ENCODE measurements at regions not wholly inside any gene's neighbourhood (a gene's known extent, or its start where the extent isn't known, plus 50 kb on each side); places are given as distances from the start of the nearest gene placed in this dataset.

DNA sequence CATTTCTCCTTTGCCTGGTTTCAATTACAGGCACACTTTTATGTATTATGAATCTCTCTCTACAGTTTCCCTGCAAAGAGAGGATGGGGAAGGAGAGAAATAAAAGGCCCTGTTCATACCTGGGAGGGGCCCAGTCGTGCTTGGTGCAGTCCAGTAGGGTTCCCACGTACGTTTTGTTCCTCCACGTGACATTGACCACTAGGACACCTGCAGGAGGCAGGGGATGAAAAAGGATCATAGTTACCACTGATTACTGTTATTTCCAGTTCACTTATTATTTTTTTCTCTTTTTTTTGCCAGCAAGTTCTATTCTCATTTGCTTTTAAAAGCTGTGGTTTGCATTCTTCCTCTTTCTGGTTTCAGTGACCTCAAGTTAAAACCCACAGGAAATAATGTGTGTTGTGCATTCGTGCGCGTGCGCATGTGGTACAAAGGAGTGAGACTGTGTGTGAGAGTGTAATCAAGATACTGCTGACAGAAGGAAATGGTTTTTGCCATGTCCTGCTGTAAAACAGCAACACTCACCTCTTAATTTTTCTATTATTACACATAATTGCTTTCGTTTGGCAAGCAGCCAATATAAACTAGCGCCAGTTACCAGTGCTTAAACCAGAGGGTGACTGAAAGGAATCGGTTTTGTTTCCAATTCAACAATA, 96.8 kb downstream of the ZNF608 start:
- TF ChIP-seq, protein P1, sequence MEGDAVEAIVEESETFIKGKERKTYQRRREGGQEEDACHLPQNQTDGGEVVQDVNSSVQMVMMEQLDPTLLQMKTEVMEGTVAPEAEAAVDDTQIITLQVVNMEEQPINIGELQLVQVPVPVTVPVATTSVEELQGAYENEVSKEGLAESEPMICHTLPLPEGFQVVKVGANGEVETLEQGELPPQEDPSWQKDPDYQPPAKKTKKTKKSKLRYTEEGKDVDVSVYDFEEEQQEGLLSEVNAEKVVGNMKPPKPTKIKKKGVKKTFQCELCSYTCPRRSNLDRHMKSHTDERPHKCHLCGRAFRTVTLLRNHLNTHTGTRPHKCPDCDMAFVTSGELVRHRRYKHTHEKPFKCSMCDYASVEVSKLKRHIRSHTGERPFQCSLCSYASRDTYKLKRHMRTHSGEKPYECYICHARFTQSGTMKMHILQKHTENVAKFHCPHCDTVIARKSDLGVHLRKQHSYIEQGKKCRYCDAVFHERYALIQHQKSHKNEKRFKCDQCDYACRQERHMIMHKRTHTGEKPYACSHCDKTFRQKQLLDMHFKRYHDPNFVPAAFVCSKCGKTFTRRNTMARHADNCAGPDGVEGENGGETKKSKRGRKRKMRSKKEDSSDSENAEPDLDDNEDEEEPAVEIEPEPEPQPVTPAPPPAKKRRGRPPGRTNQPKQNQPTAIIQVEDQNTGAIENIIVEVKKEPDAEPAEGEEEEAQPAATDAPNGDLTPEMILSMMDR (IDR thresholded peaks at IDR 0.05) = peak in 1 of 6 experiments; percentile 5
- TF ChIP-seq POLR2A (IDR thresholded peaks at IDR 0.05) = no peak
- TF ChIP-seq POLR2AphosphoS5 (IDR thresholded peaks at IDR 0.05) = peak; percentile 37 to 55
- TF ChIP-seq EP300 (IDR thresholded peaks at IDR 0.05) = no peak
